ENCODE measurements at regions not wholly inside any gene's neighbourhood (a gene's known extent, or its start where the extent isn't known, plus 50 kb on each side); places are given as distances from the start of the nearest gene placed in this dataset.

- no peak overlapping the region for H3K4me3 ChIP-seq (ENCODE audit: low read length)
- TF ChIP-seq CTCF (conservative IDR thresholded peaks at IDR 0.05; ENCODE audit: low read depth, low read length): no peak
- no peak for DNase-seq (ENCODE audit: low read depth)
These were observed 2170.2 kb downstream of the PCDH7 start for GRCh38 chr4:32890398-32890797.

- no peak for TF ChIP-seq CTCF (conservative IDR thresholded peaks at IDR 0.05; ENCODE audit: low read depth, low read length)
- H3K4me3 ChIP-seq (ENCODE audit: low read length): no peak overlapping the region
- no peak for DNase-seq (ENCODE audit: low read depth)
These were observed 2188.9 kb downstream of the PCDH7 start for GRCh38 chr4:32909053-32909452.

- TF ChIP-seq CTCF (conservative IDR thresholded peaks at IDR 0.05; ENCODE audit: low read depth, low read length): no peak
These were observed 2189.6 kb downstream of the PCDH7 start for GRCh38 chr4:32909736-32910135.

GRCh38 chr4:32917586-32917985, 2197.4 kb downstream of the PCDH7 start:
- no peak for TF ChIP-seq CTCF (conservative IDR thresholded peaks at IDR 0.05; ENCODE audit: low read depth, low read length)
- DNase-seq (ENCODE audit: low read depth): no peak
- no peak overlapping the region for H3K4me3 ChIP-seq (ENCODE audit: low read length)

More at GRCh38 chr4:32909736-32910135, 2189.6 kb downstream of the PCDH7 start:
- DNase-seq (ENCODE audit: low read depth): no peak
- H3K4me3 ChIP-seq (ENCODE audit: low read length): no peak overlapping the region

GRCh38 chr4:32929796-32930699, 2209.9 kb downstream of the PCDH7 start:
- DNase-seq (ENCODE audit: low read depth): no peak
- TF ChIP-seq CTCF (conservative IDR thresholded peaks at IDR 0.05; ENCODE audit: low read depth, low read length): no peak
- H3K4me3 ChIP-seq (ENCODE audit: low read length): no peak overlapping the region

GRCh38 chr4:32930700-32931099, 2210.5 kb downstream of the PCDH7 start:
- H3K4me3 ChIP-seq (ENCODE audit: low read length): no peak overlapping the region
- no peak for DNase-seq (ENCODE audit: low read depth)
- no peak for TF ChIP-seq CTCF (conservative IDR thresholded peaks at IDR 0.05; ENCODE audit: low read depth, low read length)

GRCh38 chr4:32931475-32931874, 2211.3 kb downstream of the PCDH7 start:
- DNase-seq (ENCODE audit: low read depth): no peak

More at GRCh38 chr4:32931475-32931874, 2211.3 kb downstream of the PCDH7 start:
- no peak overlapping the region for H3K4me3 ChIP-seq (ENCODE audit: low read length)
- no peak for TF ChIP-seq CTCF (conservative IDR thresholded peaks at IDR 0.05; ENCODE audit: low read depth, low read length)

Measured in retinal pigment epithelial cell (primary cell).